Choroid plexus epithelial cell (primary cell): ENCODE measurements at regions not wholly inside any gene's neighbourhood (a gene's known extent, or its start where the extent isn't known, plus 50 kb on each side); places are given as distances from the start of the nearest gene placed in this dataset.

ENCODE experiments used
- DNase-seq: peaks from one replicate; pipeline ENCODE4 v3.0.0-alpha.2; 2010; ENCODE audit warnings: low read depth
- H3K4me3 ChIP-seq: 2 replicates; pipeline ENCODE4 v1.5.1; 2011; ENCODE audit warnings: low read depth, mild to moderate bottlenecking, control low read depth, low read length, moderate library complexity
- TF ChIP-seq, protein P1 (sequence below): conservative IDR thresholded peaks from 2 replicates; pipeline ENCODE4 v1.5.1; 2011; ENCODE audit warnings: low read depth, mild to moderate bottlenecking, control low read depth, inconsistent platforms, low read length, moderate library complexity

DNA sequence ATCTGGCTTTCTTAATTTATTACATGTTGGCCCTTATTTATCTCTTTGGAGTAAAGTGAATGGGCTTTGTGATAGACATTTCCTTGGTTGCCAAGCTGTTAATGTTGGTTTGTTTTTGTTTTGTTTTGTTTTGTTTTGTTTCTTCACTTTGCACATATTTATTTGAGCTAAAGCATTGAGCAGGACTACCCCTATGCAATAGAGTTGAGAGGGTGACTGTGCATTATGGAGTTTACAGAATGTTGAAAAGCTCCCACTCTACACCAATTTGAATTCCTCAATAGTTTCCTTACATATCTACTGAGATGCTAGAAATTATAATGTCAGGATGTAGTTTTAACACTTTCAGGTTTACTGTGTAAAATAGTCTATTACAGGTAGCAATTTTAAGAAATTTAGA is 462.8 kb upstream of the CBLB start:
- TF ChIP-seq, protein P1, sequence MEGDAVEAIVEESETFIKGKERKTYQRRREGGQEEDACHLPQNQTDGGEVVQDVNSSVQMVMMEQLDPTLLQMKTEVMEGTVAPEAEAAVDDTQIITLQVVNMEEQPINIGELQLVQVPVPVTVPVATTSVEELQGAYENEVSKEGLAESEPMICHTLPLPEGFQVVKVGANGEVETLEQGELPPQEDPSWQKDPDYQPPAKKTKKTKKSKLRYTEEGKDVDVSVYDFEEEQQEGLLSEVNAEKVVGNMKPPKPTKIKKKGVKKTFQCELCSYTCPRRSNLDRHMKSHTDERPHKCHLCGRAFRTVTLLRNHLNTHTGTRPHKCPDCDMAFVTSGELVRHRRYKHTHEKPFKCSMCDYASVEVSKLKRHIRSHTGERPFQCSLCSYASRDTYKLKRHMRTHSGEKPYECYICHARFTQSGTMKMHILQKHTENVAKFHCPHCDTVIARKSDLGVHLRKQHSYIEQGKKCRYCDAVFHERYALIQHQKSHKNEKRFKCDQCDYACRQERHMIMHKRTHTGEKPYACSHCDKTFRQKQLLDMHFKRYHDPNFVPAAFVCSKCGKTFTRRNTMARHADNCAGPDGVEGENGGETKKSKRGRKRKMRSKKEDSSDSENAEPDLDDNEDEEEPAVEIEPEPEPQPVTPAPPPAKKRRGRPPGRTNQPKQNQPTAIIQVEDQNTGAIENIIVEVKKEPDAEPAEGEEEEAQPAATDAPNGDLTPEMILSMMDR = no peak
- H3K4me3 ChIP-seq = no peak overlapping the region
- DNase-seq = no peak

DNA sequence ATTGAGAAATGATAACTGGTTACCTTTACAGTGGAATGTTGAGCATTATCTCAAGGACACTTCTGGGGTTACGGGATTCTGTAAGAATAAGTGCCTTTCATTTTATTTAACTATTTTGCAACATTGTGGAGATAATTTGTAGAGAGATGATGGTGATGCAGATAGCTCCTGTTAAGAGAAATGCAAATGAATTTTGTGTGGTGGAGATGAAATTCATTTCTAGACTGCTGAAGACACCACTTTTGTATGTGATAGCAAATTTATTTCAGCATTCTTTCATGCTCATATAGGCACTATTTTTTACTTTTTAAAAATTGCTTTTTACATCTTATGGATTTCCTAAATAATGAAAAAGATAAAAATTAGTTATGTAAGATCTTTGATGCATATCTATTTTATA is 463.3 kb upstream of the CBLB start:
- TF ChIP-seq, protein P1 = no peak
- no peak for DNase-seq
- no peak overlapping the region for H3K4me3 ChIP-seq

DNA sequence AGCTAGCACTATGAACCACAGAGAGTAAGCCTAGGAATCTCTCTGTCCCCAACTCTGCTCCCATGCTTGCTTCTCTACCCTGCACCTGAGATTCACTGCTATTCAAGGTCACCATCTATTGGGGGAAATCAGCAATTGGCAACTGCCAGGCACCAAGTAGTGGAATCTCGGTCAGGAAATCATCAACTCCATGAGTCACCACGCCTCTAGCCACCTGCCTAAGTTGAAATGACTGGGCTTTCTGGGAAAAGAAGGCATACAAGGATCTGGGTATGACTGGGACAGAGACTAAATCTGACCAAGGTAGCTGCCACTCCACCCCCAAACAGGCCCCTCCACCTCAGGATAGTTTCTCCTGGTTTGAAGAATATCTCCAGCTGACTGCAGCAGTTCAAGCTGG is 464.1 kb upstream of the CBLB start:
- no peak for DNase-seq
- no peak overlapping the region for H3K4me3 ChIP-seq
- TF ChIP-seq, protein P1 = no peak

- TF ChIP-seq, protein P1 = no peak
- H3K4me3 ChIP-seq = no peak overlapping the region
- DNase-seq = peak; percentile 89
Measured at GRCh38 chr3:106333911-106334618, 465.3 kb upstream of the CBLB start.

DNA sequence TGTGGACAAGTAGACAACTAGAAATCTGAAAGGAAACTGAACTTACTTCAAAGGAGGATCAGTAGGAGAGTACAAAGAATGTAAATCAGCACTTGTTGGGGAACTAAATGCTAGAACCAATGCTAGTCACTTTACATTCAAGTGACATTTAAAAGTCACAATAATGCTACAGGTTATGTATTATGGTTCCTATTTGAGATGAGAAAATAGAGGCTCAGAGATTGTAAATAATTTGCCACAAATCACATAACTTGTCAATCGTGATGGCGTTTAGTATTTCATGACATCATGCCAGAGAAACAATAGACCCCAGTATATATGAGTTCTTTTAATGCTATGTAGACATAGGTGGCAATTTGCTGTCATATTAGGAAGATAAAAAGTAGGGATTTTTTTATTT is 467.8 kb upstream of the CBLB start:
- DNase-seq = no peak
- TF ChIP-seq, protein P1 = no peak
- no peak overlapping the region for H3K4me3 ChIP-seq

GRCh38 chr3:106337116-106337515 is 468.3 kb upstream of the CBLB start:
- H3K4me3 ChIP-seq = no peak overlapping the region
- DNase-seq = no peak
- TF ChIP-seq, protein P1 = no peak

DNA sequence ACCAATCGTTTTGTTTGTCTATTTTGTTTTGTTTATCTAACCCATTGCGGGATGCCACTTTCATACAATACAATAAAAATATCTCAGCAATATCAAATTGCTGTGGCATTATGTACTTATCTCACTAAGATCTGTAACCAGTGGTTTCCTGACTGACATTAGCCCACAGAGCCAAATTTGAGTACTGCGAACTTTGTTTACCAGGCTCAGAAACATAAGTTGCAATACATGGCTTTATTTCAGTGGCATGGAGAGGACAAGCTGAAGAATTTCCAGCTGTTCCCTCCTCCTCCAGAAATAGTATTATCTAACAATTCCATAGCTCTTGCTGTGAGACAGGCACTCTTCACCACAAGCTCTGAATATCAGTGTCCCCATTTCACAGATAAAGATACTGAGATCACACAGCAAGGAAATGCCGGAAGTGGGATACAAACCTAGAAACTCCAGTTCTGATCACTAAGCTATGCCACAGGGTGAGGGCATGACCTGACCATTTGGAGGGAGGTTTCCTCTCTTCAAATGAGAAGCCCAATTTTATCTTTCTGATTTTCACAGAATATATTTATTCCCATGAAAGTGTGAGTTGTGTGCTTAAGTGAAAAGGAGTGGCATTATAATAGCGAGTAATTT is 469.9 kb upstream of the CBLB start:
- DNase-seq = no peak
- TF ChIP-seq, protein P1 = no peak
- H3K4me3 ChIP-seq = no peak overlapping the region
